HG03342 (cell line): ENCODE measurements at regions not wholly inside any gene's neighbourhood (a gene's known extent, or its start where the extent isn't known, plus 50 kb on each side); places are given as distances from the start of the nearest gene placed in this dataset.
A peak's percentile ranks its signal among the peaks of the same experiment; 100 is the strongest.
"Not testable (repeated sequence)": the region's sequence is repeated elsewhere in the genome, so short reads cannot be mapped to it uniquely, and the experiment has no call there.

Source experiments
- ATAC-seq: cut with Tn5 transposase; IDR thresholded peaks from one replicate; pipeline ENCODE4 v1.9.1; 2021; ENCODE audit warnings: mild to moderate bottlenecking, moderate library complexity; ENCODE audit not compliant: unreplicated experiment

- not testable (repeated sequence) for ATAC-seq
Measured at GRCh38 chr9:62833323-62834200, 1643.7 kb downstream of the SPATA31A7 start.

- ATAC-seq, result peak; percentile 11
Measured at GRCh38 chr9:62837254-62837911, 1647.5 kb downstream of the SPATA31A7 start.

GRCh38 chr9:62838024-62838718, 1648.3 kb downstream of the SPATA31A7 start:
- ATAC-seq, result peak; percentile 100

GRCh38 chr9:62839168-62839567, 1649.3 kb downstream of the SPATA31A7 start:
- not testable (repeated sequence) for ATAC-seq

GRCh38 chr9:62843145-62843544, 1653.3 kb downstream of the SPATA31A7 start:
- ATAC-seq, result not testable (repeated sequence)

GRCh38 chr9:62843706-62844290, 1654.0 kb downstream of the SPATA31A7 start:
- not testable (repeated sequence) for ATAC-seq

- ATAC-seq, result not testable (repeated sequence)
Measured at GRCh38 chr9:62844681-62845185, 1654.9 kb downstream of the SPATA31A7 start.

- ATAC-seq, result not testable (repeated sequence)
Measured at GRCh38 chr9:62848258-62848657, 1658.4 kb downstream of the SPATA31A7 start.

GRCh38 chr9:62849991-62850390, 1660.2 kb downstream of the SPATA31A7 start:
- not testable (repeated sequence) for ATAC-seq

GRCh38 chr9:62857280-62857679, 1667.4 kb downstream of the SPATA31A7 start:
- not testable (repeated sequence) for ATAC-seq

GRCh38 chr9:62858240-62858639, 1668.4 kb downstream of the SPATA31A7 start:
- ATAC-seq, result not testable (repeated sequence)

- not testable (repeated sequence) for ATAC-seq
Measured at GRCh38 chr9:62860939-62861860, 1671.4 kb downstream of the SPATA31A7 start.

- ATAC-seq, result not testable (repeated sequence)
Measured at GRCh38 chr9:62862180-62862579, 1672.3 kb downstream of the SPATA31A7 start.

- not testable (repeated sequence) for ATAC-seq
Measured at GRCh38 chr9:62863319-62863718, 1673.5 kb downstream of the SPATA31A7 start.

- not testable (repeated sequence) for ATAC-seq
Measured at GRCh38 chr9:62863867-62864266, 1674.0 kb downstream of the SPATA31A7 start.

- not testable (repeated sequence) for ATAC-seq
Measured at GRCh38 chr9:62864481-62865469, 1674.9 kb downstream of the SPATA31A7 start.

GRCh38 chr9:62869061-62869460, 1679.2 kb downstream of the SPATA31A7 start:
- not testable (repeated sequence) for ATAC-seq

- ATAC-seq, result not testable (repeated sequence)
Measured at GRCh38 chr9:62871765-62872164, 1681.9 kb downstream of the SPATA31A7 start.
